HG02970 (cell line): ENCODE measurements at regions not wholly inside any gene's neighbourhood (a gene's known extent, or its start where the extent isn't known, plus 50 kb on each side); places are given as distances from the start of the nearest gene placed in this dataset.
"Not testable (repeated sequence)": the region's sequence is repeated elsewhere in the genome, so short reads cannot be mapped to it uniquely, and the experiment has no call there.

Source experiments
- ATAC-seq: cut with Tn5 transposase; IDR thresholded peaks from one replicate; pipeline ENCODE4 v1.9.1; 2021; ENCODE audit warnings: mild to moderate bottlenecking, moderate library complexity, moderate number of reproducible peaks; ENCODE audit not compliant: unreplicated experiment, low FRiP score

DNA sequence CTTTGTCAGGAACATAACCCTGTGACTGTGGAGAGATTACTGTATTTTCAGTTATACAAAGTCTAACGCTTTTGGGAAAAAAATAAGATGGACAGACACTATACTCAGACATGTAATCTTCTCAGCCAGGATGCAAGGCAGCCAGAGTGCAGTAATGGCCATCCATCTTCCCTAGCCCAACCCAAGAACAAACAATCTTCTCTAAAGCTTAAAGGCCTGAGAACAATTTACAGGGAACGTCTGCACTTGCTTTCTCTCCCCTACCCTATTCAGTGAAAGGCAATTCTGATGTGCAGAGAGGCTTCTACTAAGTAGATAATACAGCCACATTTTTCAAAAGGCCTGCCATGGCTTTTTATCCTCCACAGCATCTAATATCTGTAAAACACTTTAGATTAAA is 471.3 kb downstream of the FGF13 start:
- no peak for ATAC-seq

DNA sequence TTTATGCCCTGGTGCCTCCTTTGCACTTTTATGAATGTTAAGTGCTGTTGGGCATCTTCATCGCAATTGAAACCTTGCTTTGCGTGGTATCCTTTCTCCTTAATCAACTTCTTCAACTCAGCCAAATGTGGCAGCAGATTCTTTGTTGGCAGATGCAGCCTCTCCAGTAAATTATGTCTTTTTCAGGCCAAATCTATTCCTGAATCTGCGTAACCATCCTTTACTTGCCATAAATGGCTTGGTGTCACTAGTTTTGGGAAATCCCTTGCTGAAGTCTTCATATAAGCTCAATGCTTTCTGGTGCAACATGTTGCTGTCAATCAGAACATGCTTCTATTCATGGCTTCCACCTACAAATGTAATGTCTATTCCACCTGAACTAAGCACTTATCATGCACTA is 457.5 kb downstream of the FGF13 start:
- ATAC-seq, result no peak

DNA sequence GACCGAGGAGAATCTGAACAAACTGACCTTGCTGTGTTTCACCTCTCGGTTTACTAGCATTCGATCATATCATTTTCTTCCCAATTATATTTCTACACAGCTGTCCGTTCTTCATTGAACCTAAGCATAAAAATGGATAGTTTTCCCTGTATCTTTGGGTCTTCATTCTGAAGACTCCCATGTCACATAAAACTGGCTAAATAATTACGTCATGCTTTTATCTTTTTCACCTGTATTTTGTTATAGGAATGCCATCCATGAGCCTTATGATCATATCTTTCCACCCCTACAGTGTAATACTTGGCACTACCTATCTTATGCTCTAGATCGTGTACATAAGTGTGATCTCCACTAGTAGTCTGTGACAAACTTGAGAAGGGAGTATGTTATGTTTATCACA is 456.1 kb downstream of the FGF13 start:
- no peak for ATAC-seq

DNA sequence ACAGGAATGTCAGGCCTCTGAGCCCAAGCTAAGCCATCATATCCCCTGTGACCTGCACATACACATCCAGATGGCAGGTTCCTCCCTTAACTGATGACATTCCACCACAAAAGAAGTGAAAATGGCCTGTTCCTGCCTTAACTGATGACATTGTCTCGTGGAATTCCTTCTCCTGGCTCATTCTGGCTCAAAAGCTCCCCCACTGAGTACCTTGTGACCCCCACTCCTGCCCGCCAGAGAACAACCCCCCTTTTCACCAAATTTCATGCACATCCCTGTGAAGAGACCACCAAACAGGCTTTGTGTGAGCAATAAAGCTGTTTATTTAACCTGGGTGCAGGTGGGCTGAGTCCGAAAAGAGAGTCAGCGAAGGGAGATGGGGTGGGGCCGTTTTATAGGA is 447.4 kb downstream of the FGF13 start:
- ATAC-seq, result not testable (repeated sequence)

DNA sequence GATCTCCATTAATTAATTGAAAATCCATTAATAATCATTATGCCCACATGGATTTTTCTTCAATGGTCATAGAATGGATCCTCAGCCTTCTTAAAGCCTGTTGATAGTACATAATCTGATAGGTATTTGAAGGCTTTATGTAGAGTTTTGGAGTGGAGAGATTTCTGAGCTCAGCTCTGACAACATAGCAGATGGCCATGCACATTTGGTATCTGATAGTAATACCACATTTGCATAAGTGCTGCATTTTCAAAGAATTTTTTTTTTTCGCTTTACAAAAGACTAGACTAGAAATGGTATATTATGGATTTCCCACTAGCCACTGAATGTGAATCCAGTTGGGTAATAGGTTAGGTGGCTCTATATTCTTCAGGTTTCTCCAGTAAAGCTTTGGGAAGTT is 440.6 kb downstream of the FGF13 start:
- no peak for ATAC-seq

DNA sequence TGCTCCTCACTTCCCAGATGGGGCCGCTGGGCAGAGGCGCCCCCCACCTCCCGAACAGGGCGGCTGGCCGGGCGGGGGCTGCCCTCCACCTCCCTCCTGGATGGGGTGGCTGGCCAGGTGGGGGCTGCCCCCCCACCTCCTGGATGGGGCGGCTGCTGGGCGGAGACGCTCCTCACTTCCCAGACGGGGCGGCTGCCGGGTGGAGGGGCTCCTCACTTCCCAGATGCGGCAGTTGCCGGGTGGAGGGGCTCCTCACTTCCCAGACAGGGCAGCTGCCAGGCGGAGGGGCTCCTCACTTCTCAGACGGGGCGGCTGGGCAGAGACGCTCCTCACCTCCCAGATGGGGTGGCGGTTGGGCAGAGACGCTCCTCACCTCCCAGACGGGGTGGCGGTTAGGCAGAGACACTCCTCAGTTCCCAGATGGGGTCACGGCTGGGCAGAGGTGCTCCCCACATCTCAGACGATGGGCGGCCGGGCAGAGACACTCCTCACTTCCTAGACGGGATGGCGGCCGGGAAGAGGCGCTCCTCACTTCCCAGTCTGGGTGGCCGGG is 428.8 kb downstream of the FGF13 start:
- not testable (repeated sequence) for ATAC-seq

DNA sequence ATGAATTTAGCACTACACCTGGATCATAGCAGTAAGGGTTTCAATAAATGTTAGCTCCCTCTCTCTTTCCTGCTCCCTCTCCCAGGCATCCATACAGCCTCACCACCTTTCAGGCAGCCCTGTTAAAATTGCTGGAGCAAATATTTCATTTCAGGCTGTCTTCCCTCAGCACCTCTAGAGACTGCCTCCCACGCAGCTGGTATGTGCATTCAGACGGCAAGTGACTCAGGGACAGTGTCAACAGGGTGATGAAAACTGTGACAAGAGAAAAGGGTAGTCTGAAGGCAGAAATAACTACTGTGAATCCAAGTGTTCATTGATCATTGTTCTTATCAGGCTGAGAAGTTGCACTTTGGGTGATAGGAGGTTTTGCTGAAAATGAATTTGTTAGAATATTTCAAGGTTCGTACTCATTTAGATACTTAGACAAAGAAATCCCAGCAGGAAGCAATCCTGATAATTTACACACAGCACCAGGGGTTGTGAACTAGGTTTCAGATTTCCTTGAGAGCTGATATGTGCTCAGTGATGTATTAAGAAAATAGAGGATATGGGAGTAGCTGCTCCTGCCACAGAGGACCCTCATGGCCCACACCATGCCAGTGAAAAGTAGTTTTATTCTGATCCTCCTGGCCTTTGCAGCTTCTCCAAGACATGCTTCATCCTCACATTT is 424.2 kb downstream of the FGF13 start:
- ATAC-seq, result no peak

DNA sequence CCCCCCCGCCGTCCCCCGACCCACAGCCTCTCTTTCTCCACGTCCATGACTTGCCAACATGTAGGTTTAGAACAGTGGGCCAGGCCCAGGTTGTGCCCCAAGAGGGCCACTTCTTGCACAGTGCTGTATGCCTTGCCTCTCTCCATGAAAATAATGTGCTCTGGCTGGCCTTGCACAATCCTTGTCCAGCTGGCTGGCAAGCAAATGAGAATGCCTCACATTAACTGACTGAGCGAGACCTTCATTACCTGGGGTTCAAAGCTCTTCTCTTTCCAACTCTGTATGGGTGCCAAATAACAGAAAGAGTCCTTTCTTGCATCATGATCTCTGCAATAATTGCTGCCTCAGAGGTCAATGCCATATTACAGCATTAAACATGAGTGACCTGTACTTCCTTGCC is 416.6 kb downstream of the FGF13 start:
- no peak for ATAC-seq

DNA sequence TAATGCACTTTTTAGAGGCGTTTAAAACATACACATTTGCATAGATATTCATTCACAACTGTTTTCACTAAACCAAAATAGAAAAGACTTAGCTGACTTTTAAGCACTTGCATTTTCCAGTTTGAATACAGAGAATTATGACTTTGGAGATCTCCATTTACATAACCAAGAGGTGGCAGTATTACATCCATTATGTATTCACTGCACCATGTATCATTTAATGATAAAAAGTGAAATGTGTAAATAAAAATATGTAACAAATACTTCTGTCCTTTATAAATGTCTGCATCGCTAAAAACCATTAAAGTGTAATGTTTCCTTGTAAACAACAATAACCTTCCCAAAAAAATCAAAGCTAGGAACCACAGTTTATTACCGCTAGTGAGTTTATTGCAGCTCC is 413.2 kb downstream of the FGF13 start:
- no peak for ATAC-seq

DNA sequence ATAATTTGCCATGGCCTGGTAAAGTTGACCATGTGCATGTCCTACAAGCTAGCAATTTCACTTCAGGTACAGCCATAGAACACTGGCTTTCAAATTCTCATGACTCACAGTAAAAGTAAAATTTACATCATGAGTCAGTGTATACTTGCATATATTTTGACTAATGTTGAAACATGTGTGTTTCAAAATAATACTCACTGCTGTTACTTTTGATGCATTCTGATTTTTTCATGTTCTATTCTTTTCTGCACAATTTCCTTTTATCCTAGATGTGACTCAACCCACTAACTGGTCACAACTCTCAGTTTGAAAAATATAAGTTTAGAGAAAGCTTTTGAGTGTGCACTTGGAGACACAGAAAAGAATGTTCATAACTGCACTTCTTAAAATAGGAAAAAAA is 365.7 kb downstream of the FGF13 start:
- ATAC-seq, result no peak

DNA sequence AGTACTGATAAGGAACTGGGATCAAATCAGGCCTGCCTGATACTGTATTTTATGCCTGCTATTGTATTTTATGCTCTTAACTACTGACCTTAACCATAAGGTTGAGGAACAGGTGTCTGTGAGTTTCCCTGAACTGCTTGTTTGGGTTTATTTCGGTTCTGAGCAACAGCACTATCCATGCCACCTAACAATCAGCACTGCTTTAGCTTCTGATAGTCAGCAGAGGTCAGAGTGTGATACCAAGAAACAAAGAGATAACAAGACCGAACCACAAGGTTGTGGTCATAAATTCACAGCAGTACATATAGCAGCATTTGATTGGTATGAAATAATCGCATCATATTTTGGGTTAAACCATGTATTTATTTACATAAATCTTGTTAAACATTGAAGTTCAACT is 362.2 kb downstream of the FGF13 start:
- ATAC-seq, result no peak

DNA sequence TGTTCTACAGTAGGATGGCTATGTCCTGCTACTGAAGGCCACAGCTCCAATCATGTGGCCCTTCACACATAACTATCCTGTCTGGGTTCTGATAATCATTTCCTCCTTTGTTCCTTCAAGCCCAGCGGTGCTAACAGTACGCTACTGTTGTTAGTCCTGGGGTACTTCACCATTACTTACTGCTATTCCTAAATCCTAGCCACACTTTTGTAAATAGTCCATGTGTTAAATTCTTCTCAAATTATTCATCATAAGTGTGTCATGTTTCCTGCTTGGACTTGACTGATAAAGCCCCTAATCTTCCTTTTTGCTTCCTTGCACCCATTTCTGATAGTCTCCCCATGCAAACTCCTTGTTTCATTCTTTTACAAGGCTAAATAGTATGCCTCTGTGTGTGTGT is 332.6 kb downstream of the FGF13 start:
- no peak for ATAC-seq

DNA sequence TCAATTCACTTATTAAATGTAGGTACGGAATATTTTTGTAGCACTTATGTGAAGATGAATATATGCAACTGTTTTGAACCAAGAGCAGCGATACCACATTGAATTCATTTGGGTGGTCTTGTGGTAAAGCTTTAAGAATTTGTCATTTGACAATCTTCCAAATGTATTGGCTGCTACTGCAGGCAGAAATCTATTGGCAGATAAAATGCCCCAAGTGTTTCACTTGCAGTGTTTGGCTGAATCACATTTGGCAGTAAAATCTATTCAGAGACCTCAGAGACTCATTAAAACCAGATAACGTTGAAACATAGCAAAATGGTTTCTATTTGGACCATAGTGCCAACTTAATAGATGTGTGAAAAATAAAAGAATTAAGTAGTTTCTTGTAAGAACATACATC is 303.4 kb downstream of the FGF13 start:
- no peak for ATAC-seq

DNA sequence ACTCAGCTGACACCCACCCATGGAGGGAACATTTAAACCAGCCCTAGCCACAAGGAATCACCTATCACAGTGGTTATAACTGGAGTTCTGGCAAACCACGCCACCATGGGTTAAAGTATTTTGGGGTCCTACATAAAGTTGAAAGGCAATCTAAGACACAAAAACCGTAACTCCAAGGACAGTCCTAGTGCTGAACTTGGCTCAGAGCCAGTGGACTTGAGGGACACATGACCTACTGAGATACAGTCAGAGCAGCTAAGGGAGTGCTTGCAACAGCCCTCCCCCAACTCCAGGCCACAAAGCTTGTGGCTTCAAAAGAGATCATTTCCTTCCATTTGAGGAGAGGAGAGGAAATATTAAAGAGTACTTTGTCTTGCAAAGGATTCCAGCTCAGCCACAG is 300.5 kb downstream of the FGF13 start:
- ATAC-seq, result no peak
